HG03442 (cell line): ENCODE measurements at regions not wholly inside any gene's neighbourhood (a gene's known extent, or its start where the extent isn't known, plus 50 kb on each side); places are given as distances from the start of the nearest gene placed in this dataset.
"Not testable (repeated sequence)": the region's sequence is repeated elsewhere in the genome, so short reads cannot be mapped to it uniquely, and the experiment has no call there.

Source experiments
- ATAC-seq: cut with Tn5 transposase; IDR thresholded peaks from one replicate; pipeline ENCODE4 v1.9.1; 2021; ENCODE audit warnings: mild to moderate bottlenecking, moderate library complexity; ENCODE audit not compliant: unreplicated experiment

DNA sequence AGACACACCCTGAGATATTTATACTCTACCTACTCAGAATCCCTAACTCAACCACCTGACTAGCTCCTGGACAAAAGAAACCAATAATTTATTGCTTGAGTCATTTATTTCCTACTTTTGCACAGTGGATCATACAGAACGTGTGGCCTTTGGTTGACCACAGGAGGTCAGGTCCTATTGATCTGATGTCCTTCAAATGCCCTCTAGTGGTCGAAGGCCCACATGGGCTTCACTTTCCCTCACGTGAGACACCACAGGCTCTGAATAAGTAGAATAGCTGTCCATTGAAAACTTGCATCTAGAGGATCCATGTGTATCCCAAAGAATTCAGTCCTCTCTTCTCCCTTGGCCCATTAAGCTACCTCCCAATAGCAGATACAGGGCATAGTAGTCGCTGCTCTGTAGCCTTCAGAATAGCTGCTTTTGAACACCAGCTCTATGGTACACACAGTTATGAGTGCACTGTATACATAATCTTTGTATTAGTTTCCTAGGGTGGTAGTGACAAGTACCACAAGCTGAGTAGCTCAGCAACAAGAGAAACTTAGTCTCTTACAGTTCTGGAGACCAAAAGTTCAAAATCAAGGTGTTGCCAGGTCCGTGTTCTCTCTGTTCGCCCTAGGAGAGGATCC is 177.6 kb upstream of the SMARCA2 start:
- peak; percentile 68 for ATAC-seq

DNA sequence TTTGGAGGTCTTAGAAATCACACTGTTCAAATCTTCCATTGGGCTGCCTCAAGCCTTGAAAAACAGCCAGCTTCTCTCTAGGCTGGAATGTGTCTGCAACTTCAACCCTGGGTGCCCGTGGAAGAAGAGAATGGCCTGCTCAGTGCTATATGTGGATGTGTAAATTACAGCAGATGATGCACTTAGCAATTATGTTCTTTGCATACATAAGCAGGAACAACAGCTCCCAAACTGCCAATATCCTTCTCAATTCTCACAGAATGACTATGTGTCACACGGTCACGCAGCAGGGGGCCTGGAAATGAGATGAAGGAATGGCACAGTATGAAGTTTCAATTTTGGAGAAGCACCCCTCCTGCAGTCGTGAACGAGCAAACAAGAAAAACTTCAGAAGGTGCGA is 175.2 kb upstream of the SMARCA2 start:
- ATAC-seq, result no peak

DNA sequence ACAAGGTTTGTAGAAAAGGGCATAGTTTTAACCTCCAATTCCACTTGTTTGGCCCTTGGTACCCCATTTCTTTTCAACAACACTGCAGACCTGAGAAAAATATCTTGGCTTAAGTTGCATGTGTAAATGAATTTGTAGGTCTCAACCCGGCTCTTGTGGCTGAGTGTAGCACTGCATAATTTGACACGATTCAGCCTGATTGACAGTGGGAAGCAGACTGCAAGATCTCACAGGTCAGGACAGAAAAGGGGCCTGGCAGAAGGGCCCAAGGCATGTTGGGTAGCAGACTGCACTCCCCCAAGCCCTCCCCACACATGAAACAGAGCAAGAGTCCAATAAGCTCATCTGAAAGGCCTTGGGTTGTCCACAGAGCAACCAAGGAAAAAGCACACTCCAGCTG is 169.7 kb upstream of the SMARCA2 start:
- no peak for ATAC-seq

DNA sequence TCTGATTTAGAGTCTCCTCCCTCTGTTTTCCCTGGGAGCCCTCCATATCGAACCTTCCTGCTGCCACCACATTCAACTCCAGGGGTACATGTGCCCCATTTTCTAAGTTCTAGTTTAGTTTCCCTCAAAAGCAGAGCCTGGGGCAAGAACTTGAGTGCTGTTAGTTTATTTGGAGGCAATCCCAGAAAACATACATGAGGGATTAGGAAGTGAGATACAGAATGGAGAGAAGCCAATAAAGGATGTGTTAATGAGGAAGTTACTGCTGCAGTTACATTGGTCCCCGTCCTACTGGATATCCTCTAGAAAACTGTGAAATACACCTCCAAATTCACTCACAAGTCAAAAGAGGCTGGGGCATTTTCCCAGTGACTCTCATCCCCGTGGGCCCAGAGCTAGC is 159.4 kb upstream of the SMARCA2 start:
- ATAC-seq, result no peak

DNA sequence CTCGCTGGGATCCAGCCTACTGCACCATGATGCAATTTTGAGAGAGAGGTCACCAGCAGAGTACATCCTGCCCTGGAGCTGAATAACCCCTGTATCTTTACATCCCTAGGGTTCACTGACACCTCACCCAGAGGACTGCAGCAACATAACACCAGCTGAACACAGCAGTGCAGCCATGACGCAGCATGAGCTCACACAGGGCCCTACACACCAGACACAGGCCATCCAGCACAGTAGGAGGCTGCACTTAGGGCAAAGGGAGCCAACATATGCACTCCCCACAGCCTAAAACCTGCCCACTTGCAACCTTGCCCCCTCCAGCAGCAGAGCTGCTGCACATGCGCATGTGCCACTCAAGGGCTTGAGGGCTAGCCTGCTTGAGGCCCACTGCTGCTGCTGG is 157.3 kb upstream of the SMARCA2 start:
- no peak for ATAC-seq

DNA sequence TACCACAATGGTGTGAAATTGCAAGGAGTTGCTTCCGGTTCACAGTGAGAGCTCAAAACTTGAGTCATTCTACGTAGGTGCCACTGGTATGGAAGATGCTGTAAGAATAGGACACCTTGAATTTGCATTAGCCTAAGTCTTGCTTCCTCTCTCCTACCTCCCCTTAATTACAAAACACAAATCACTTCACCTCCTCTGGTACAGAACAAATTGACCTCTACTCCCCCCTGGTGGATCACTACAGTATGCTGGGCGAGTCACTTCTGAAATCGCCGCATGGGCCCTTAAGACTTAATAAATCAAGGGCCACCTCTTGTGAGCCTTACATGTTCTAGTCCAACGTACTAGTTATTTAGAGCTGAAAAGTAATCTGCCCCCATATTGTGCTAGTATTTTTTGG is 145.3 kb upstream of the SMARCA2 start:
- ATAC-seq, result peak; percentile 90

DNA sequence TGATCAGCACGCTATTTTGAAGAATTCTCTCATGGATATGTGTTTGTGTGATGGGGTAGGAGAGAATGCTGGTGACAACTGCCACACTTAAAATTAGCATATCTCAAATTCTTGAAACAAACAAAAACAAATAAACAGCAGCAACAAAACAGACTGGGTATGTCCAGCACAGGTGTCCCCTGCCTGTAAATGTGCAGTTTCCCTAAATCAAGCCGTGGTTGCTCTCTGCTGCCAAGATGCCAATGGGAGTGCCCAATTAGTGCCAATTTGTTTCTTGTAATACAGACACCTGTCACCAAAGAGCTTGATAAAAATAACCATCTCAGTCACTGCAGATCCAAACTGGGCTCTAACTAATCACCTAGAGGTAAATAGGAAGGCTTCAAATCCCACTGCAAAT is 144.2 kb upstream of the SMARCA2 start:
- ATAC-seq, result no peak

DNA sequence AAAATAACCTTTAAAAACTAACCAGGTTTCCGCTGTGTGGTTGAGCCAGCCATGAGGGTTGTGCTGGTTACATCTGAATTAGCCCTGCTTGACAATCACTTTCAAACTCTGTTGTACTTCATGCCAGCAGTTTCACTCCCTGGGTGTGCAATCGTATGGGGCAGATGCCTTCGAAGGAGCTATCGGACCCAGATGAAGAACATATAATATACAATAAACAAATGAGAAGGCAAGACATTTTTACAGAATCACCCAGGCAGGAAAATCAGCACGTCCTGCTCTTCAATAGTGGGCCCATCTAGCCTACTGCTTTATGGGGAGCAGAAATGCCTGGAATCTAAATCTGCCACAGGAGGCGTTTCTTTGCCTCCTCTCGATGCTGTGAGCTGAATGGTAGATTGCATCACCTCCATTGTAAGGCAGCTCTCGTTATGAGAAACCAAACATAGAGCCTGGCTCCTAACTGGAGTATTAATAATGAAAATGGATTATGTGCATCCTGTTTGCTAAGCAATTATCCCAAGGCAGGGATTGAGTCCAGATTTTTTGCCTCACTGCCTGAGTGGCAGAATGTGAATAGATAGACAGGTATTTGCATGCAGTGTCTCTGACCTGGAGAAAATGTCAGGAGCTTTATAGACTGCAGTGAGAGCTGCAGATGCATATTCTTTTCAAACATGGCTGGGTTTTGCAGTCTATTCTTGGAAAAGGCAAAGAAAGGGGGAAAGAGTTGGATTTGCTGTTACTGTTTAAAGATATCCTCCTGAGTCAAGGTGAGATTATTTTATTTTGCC is 143.3 kb upstream of the SMARCA2 start:
- ATAC-seq, result no peak

DNA sequence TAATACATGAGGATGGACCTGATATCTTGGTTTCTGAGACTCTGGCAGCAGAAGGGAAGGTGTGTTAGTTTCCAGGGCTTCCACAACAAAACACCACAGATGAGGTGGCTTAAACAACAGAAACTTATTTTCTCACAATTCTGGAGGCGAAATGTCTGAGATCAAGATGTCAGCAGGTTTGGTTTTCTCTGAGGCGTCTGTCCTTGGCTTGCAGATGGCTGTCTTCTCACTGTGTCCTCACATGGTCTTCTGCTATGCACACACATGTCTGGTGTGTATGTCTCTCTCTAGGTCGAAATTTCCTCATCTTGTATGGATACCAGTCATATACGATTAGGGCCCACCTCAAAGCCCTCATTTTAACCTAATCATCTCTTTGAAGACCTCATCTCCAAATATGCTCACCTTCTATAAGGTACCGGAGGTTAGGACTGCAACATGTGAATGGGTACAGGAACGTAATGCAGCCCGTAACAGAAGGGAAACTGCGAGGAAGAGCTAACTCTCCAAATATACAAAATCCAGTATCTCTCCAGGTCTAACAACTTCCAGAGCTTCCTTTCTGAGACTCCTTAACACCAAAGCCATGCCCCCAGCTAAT is 139.8 kb upstream of the SMARCA2 start:
- peak; percentile 0 for ATAC-seq

DNA sequence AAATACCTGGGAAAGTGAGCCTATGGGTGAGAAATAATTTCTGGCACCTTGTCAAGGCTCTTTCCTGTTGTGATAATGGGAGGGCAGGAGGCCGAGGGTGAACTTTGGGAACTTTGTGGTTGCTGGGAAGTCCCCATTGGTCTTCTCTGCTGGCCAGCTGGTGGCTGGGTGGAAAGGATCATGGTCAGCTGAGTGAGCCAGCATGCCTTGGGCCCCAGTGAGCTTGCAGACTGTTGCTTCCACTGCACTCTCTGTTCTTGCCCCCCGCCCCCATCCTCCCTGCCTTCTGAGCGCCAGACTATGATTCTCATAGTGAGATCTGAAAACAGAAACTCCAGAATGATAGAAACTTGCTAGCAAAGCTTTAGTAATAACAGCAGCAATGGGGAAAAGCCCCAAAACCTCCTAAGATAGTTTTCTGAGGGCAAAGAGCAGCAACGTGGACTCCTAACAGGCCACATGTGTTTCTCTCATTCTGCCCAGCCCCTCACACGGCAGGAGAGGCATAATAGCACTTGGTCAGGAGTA is 139.2 kb upstream of the SMARCA2 start:
- ATAC-seq, result peak; percentile 61

DNA sequence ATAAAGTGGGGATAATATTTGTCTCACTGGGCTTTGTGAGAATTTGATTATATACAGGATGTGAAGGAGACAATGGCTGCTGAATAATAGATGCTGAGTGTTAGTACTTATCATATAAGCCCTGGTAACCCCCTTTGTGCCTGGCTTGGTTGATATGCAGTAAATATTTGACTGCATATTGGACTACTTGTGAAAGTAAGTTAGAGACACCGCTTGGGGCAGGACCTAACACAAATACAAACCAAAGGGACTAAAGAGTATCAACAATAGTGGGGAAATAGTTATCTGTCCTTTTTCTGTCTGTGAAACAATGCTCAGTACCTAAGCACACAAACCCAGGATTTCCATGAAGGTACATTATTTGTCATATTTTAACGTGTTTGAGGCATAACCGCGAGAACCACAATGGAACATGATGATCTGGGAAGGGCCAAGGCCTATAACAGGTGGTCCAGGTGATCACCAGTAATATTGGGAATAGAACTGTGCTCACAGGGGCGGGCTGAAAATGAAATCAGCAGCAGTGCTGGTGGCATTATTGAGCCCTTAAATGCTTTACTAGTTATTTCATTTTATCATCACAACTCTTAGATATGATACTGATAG is 138.2 kb upstream of the SMARCA2 start:
- no peak for ATAC-seq

DNA sequence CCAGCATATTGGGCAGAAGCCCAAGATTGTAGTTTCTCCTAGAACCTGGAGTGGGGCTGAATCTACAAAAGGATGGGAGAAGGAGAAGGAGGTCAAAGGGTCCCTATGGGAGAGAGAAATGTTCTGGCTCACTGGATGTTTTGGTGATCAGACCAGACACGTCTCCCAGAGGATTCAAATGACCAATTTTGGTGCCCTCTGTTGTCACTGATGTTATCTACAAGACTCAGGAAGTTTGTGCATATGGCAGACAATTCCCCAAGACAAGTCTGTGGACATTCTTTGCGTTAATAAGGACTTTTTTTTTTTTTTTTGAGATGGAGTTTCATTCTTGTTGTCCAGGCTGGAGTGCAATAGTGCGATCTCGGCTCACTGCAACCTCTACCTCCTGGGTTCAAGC is 137.2 kb upstream of the SMARCA2 start:
- no peak for ATAC-seq

DNA sequence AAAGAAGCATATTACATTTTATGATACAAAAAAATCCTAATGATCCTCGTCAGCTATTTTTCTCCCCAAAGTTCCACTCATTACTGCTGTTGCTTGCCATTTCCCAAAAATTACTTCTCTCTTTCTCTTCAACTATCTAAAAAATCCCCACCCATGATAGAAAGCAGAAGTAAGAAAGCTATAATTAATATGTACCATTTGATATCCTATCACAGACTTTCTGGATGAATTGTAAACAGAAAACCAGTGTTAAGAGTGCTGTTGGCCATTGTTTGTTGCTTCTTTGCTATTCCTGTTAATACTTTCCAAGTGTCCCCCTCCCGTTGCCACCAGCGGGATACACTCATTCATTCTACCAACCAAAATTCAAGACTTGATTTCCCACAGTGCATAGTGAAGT is 136.3 kb upstream of the SMARCA2 start:
- ATAC-seq, result no peak

DNA sequence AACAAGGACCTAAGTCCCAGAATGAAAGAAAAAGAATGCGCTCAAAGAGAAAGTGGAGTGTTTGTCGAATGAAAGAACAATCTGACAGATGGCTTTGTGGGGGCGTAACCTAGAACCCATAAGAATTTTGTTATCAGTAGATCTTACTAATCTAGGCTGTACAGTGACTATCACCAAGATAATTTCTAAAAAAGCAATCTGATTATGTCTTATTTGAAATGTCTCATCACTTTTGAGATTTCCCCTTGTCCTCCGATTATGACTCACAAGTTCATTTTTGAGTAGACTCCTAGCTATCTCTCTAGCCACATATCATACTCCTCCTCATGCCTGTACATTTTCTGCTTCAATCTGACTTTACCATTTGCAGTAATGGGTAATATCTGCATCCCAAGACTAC is 135.6 kb upstream of the SMARCA2 start:
- ATAC-seq, result peak; percentile 41

DNA sequence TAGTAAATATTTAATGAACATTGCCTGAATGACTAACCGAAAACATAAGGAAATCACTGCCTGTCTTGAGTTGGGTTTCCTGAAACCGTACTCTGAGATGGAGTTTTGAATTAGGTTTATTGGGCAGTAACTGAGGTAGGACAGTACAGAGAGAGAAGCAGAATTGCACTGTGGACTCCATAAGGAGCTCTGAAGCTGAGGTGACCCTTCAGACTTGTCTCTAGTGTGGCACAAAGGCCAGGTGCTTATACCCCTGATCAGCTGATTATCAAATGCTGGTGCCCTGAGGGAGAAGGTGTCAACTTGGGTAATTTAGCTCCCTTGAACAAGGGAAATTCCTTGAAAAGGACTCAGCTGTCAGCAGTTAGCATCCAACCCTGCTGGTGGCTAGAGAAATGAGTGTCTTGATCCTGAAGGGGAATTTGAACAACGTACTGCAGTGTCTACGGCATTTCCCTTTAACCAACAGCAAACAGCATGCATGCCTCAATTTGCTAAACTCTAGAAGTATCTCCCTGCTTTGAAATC is 135.0 kb upstream of the SMARCA2 start:
- ATAC-seq, result no peak

DNA sequence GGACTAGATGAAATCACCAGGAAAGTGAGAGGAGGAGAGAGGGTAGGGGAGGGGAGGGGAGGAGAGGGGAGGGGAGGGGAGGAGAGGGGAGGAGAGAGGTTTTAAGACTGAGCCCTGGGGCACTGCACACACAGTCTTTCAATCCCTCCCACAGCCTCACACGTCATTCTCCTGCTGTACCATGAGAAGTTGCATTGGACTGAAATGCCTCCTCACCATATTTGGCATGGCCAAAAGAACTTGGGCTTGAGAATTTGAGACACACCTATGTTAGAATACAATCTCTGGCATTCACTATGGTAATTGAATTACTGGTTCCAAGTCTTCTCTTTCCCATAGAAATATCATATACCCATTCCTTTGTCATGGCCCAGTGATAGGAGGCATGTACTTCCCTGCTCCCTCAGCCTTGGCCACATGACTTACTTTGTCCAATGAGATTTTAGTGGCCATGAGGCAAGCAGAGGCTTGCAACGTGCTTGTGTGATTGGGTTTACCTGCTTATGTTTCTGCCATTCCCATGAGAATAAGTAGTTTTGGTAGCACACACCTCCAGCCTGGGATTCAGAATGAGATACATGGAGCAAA is 133.3 kb upstream of the SMARCA2 start:
- no peak for ATAC-seq

DNA sequence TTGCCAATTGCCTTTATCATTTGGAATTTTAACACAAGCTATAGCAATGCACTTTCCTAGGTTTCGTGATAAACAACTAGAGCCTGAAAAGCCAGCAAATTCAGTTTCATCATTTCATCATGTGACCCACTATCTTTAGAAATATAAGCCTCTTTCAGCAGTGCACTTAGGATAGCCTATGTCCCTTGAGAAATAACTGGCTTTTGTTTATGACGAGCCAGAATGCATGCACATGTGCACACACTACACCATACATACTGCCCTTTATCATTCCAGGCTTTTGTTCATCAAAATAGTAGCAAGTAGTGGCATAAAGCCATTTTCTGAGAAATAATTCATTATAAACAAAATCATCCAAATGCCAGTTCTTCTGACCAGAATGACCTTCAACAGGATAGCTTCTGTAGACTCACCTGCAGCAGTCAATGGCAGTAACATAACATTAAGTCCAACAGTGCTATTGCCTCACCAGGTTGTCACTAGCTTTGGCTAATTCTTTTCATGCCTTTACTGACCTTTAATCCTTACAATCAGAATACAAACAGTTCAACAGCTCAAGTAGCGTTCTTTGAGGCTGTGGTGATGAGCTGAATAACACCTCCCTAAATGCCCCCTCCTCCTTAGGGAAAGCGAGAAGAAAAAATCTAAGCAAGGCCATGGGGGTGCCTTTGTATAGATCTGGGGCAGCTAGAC is 132.3 kb upstream of the SMARCA2 start:
- no peak for ATAC-seq

DNA sequence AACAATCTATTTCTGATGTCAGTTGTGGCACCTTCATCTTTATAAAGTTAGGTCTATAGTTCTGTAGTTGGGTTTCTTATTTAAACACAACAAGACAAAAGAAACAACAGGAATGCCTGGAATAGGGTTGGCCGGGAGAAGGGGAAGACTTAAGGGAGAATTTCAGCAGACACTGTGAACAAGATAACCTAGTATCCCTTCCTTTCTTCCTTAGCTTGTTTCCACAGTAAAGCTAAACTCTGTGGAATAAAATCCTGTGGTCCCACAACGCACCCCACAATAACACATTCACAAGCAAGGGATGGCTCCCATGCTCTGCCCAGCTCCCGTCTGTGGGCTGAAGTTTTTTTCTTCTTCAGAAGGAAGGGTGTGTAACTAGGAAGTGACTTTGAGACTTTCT is 124.9 kb upstream of the SMARCA2 start:
- ATAC-seq, result no peak

DNA sequence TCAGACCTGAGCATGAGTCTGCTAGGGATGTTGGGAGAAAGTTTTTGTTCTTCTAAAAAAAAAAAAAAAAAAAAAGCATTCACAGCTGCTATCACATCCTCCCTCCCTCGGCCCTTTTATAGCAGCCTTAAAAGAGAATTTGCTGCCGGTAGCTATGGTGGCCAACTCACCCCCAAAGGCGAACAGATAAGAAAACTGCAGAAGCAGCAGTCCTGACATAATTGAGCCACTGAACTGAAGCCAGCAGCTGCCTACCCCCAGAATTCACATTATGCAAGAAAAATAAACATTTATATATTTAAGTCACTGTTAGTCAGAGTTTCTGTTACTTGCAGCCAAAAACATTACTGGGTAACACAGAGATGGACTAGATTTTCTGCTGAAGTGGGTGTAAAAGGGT is 124.3 kb upstream of the SMARCA2 start:
- no peak for ATAC-seq

DNA sequence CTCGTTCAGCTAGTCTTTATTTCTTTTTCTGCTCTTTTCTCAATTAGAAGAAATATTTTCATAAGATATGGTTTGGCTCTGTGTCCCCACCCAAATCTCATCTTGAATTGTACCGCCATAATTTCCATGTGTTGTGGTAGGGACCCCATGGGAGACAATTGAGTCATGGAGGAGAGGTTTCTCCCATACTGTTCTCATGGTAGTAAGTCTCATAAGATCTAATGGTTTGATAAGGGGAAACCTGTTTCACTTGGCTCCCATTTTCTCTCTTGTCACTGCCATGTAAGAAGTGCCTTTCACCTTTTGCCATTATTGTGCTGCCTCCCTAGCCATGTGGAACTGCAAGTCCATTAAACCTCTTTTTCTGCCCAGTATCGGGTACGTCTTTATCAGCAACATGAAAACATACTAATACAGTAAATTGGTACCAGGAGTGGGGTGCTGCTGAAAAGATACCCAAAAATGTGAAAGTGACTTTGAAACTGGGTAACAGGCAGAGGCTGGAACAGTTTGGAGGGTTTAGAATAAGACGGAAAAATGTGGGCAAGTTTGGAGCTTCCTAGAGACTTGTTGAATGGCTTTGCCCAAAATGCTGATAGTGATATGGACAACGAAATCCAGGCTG is 112.0 kb upstream of the SMARCA2 start:
- ATAC-seq, result not testable (repeated sequence)
